ENCODE measurements at regions not wholly inside any gene's neighbourhood (a gene's known extent, or its start where the extent isn't known, plus 50 kb on each side); places are given as distances from the start of the nearest gene placed in this dataset.
A peak's percentile ranks its signal among the peaks of the same experiment; 100 is the strongest.
"Not testable (repeated sequence)": the region's sequence is repeated elsewhere in the genome, so short reads cannot be mapped to it uniquely, and the experiment has no call there.

- no peak for DNase-seq
These were observed 371.5 kb upstream of the PRR16 start for GRCh38 chr5:120092649-120093048.

GRCh38 chr5:120093178-120093577 is 370.9 kb upstream of the PRR16 start:
- peak; percentile 35 for DNase-seq

- no peak for DNase-seq
These were observed 367.7 kb upstream of the PRR16 start for GRCh38 chr5:120096413-120096812.

GRCh38 chr5:120098426-120098825 is 365.7 kb upstream of the PRR16 start:
- no peak for DNase-seq

- no peak for DNase-seq
These were observed 365.1 kb upstream of the PRR16 start for GRCh38 chr5:120098902-120099535.

GRCh38 chr5:120101771-120102170 is 362.3 kb upstream of the PRR16 start:
- DNase-seq: no peak

GRCh38 chr5:120103495-120103894 is 360.6 kb upstream of the PRR16 start:
- DNase-seq: no peak

GRCh38 chr5:120106912-120107525 is 357.1 kb upstream of the PRR16 start:
- DNase-seq: no peak

GRCh38 chr5:120108586-120109248 is 355.4 kb upstream of the PRR16 start:
- DNase-seq: no peak

- no peak for DNase-seq
These were observed 341.4 kb upstream of the PRR16 start for GRCh38 chr5:120122703-120123102.

GRCh38 chr5:120124031-120124430 is 340.1 kb upstream of the PRR16 start:
- DNase-seq: no peak

GRCh38 chr5:120124961-120125360 is 339.1 kb upstream of the PRR16 start:
- no peak for DNase-seq

GRCh38 chr5:120132347-120132746 is 331.8 kb upstream of the PRR16 start:
- DNase-seq: not testable (repeated sequence)

- DNase-seq: no peak
These were observed 329.2 kb upstream of the PRR16 start for GRCh38 chr5:120134944-120135343.

- no peak for DNase-seq
These were observed 326.5 kb upstream of the PRR16 start for GRCh38 chr5:120137582-120137981.

- DNase-seq: no peak
These were observed 325.1 kb upstream of the PRR16 start for GRCh38 chr5:120139039-120139438.

- no peak for DNase-seq
These were observed 323.6 kb upstream of the PRR16 start for GRCh38 chr5:120140501-120140900.

GRCh38 chr5:120141076-120141475 is 323.0 kb upstream of the PRR16 start:
- no peak for DNase-seq

- no peak for DNase-seq
These were observed 317.3 kb upstream of the PRR16 start for GRCh38 chr5:120146787-120147186.

- DNase-seq: not testable (repeated sequence)
These were observed 316.2 kb upstream of the PRR16 start for GRCh38 chr5:120147911-120148310.

GRCh38 chr5:120150770-120151169 is 313.3 kb upstream of the PRR16 start:
- no peak for DNase-seq

GRCh38 chr5:120151181-120151580 is 312.9 kb upstream of the PRR16 start:
- DNase-seq: no peak

GRCh38 chr5:120151825-120152224 is 312.3 kb upstream of the PRR16 start:
- DNase-seq: no peak

- DNase-seq: no peak
These were observed 311.6 kb upstream of the PRR16 start for GRCh38 chr5:120152472-120152871.
